OCI-LY7 (cell line): ENCODE measurements at regions not wholly inside any gene's neighbourhood (a gene's known extent, or its start where the extent isn't known, plus 50 kb on each side); places are given as distances from the start of the nearest gene placed in this dataset.

Experiments used
- CTCF ChIP-seq: fragments of 200-600 bp; sonication (generic); conservative IDR thresholded peaks from 2 replicates; pipeline ENCODE4 v1.5.1; 2014; ENCODE audit warnings: mild to moderate bottlenecking, antibody characterized with exemption, low read length, moderate library complexity, mixed read lengths
- EZH2phosphoT487 ChIP-seq: fragments of 200-600 bp; sonication (generic); IDR thresholded peaks from 2 replicates; pipeline ENCODE4 v1.6.1; 2018; ENCODE audit warnings: low read depth, borderline replicate concordance, mild to moderate bottlenecking, mixed run types, antibody characterized with exemption, low read length, moderate library complexity, mixed read lengths

- no peak for TF ChIP-seq CTCF
- no peak for TF ChIP-seq EZH2phosphoT487
Measured at GRCh38 chr16:48829336-48830310, 219.6 kb upstream of the N4BP1 start.
